Suprapubic skin (tissue), 3 donors: ENCODE measurements at regions not wholly inside any gene's neighbourhood (a gene's known extent, or its start where the extent isn't known, plus 50 kb on each side); places are given as distances from the start of the nearest gene placed in this dataset.

Experiments
- CTCF ChIP-seq, 2 donors: fragments of 200-600 bp in 1 of 2; fragments of 450-650 bp in 1 of 2; sonication (generic) in 1 of 2; IDR thresholded peaks; one replicate each; pipeline ENCODE4 v1.5.1; 2016 to 2019; ENCODE audit warnings: antibody characterized with exemption in 2 of 2, mild to moderate bottlenecking in 1 of 2, moderate library complexity in 1 of 2
- POLR2A ChIP-seq, 2 donors: fragments of 450-650 bp; IDR thresholded peaks; one replicate each; pipeline ENCODE4 v1.6.1; 2017; ENCODE audit warnings: antibody characterized with exemption in 2 of 2, mild to moderate bottlenecking in 2 of 2, moderate library complexity in 2 of 2

GRCh38 chr9:120312031-120312430 is 267.9 kb downstream of the CDK5RAP2 start:
- TF ChIP-seq CTCF (IDR thresholded peaks at IDR 0.05) (no peak), POLR2A (IDR thresholded peaks at IDR 0.05) (no peak)
